SK-N-SH (cell line): ENCODE measurements at regions not wholly inside any gene's neighbourhood (a gene's known extent, or its start where the extent isn't known, plus 50 kb on each side); places are given as distances from the start of the nearest gene placed in this dataset.

Source experiments
- CTCF ChIA-PET: fragments of 300-600, 350-600 bp; formaldehyde crosslinking; extraction: SDS; loops from one replicate; lab custom pipeline; 2021; lab: Yijun Ruan, JAX
- POLR2A ChIA-PET: fragments of 350-600 bp; sonication (Branson Sonifier 250); formaldehyde crosslinking; extraction: SDS; loops from one replicate; lab custom pipeline; 2020; ENCODE audit warnings: antibody characterized with exemption, inconsistent platforms; lab: Yijun Ruan, JAX
- DNase-seq: peaks from one replicate; pipeline ENCODE4 v3.0.0; 2012
- H2AFZ ChIP-seq: fragments of 200-600 bp; sonication (generic); 2 replicates; pipeline ENCODE4 v1.8.1; 2016; ENCODE audit warnings: antibody characterized with exemption, mild to moderate bottlenecking, low read depth
- H3F3A ChIP-seq: fragments of 200-600 bp; sonication (generic); replicated peaks from 2 replicates; pipeline ENCODE3; 2016; ENCODE audit warnings: antibody characterized with exemption, mild to moderate bottlenecking; ENCODE audit not compliant: insufficient read depth
- H3K27ac ChIP-seq, 2 experiments: fragments of 200-500 bp in 1 of 2; fragments of 200-600 bp in 1 of 2; sonication (Bioruptor generic) in 1 of 2; sonication (generic), shearing (Covaris generic) in 1 of 2; 2 replicates each; pipeline versions ENCODE4 v1.5.1 to v1.6.1; 2014 to 2016; ENCODE audit warnings: low read depth in 2 of 2, inconsistent platforms in 1 of 2, low read length in 1 of 2, mild to moderate bottlenecking in 1 of 2, mixed read lengths in 1 of 2
- H3K27me3 ChIP-seq: fragments of 200-600 bp; sonication (generic), shearing (Covaris generic); 2 replicates; pipeline ENCODE4 v1.6.1; 2016; ENCODE audit warnings: mixed run types; ENCODE audit not compliant: insufficient read depth
- H3K36me3 ChIP-seq, 2 experiments: fragments of 200-500 bp in 1 of 2; fragments of 200-600 bp in 1 of 2; sonication (Bioruptor generic) in 1 of 2; sonication (generic) in 1 of 2; replicated peaks in 1 of 2; 2 replicates each; pipeline versions ENCODE3 to v1.5.1; 2014 to 2016; ENCODE audit warnings: low read length in 1 of 2, mild to moderate bottlenecking in 1 of 2; ENCODE audit not compliant: insufficient read depth in 2 of 2, control insufficient read depth in 1 of 2
- H3K4me1 ChIP-seq, 2 experiments: fragments of 200-500 bp in 1 of 2; fragments of 200-600 bp in 1 of 2; sonication (Bioruptor generic) in 1 of 2; sonication (generic), shearing (Covaris generic) in 1 of 2; 2 replicates each; pipeline versions ENCODE4 v1.5.1 to v1.6.1; 2014 to 2016; ENCODE audit warnings: low read depth in 1 of 2, low read length in 1 of 2, mixed run types in 1 of 2; ENCODE audit not compliant: insufficient read depth in 2 of 2, control insufficient read depth in 1 of 2
- H3K4me2 ChIP-seq: fragments of 200-600 bp; sonication (generic), shearing (Covaris generic); 2 replicates; pipeline ENCODE4 v1.6.1; 2017; ENCODE audit warnings: mixed run types
- H3K4me3 ChIP-seq, 2 experiments: fragments of 200-500 bp in 1 of 2; fragments of 200-600 bp in 1 of 2; sonication (Bioruptor generic) in 1 of 2; sonication (generic), shearing (Covaris generic) in 1 of 2; 2 replicates each; pipeline versions ENCODE4 v1.5.1 to v1.8.1; 2014 to 2016; ENCODE audit warnings: low read depth in 2 of 2, inconsistent platforms in 1 of 2, low read length in 1 of 2, mild to moderate bottlenecking in 1 of 2, mixed read lengths in 1 of 2, moderate library complexity in 1 of 2
- H3K79me2 ChIP-seq: fragments of 200-600 bp; sonication (generic); 2 replicates; pipeline ENCODE4 v1.8.1; 2017; ENCODE audit warnings: mild to moderate bottlenecking; ENCODE audit not compliant: insufficient read depth
- H3K9ac ChIP-seq: fragments of 200-600 bp; sonication (generic); 2 replicates; pipeline ENCODE4 v1.6.1; 2017; ENCODE audit warnings: mixed run types
- H3K9me2 ChIP-seq: fragments of 200-600 bp; sonication (generic); 2 replicates; pipeline ENCODE4 v1.6.1; 2017; ENCODE audit warnings: mixed run types
- H3K9me3 ChIP-seq: fragments of 200-600 bp; sonication (generic); 2 replicates; pipeline ENCODE4 v1.6.1; 2017; ENCODE audit warnings: mixed run types, mild to moderate bottlenecking, moderate library complexity
- H4K20me1 ChIP-seq: fragments of 200-600 bp; sonication (generic); 2 replicates; pipeline ENCODE4 v1.6.1; 2017; ENCODE audit warnings: mild to moderate bottlenecking, mixed run types; ENCODE audit not compliant: insufficient read depth
- CHD2 ChIP-seq: fragments of 150-350 bp; IDR thresholded peaks from 2 replicates; pipeline ENCODE4 v1.6.1; 2018; ENCODE audit warnings: low read length; ENCODE audit not compliant: partially characterized antibody
- ELF1 ChIP-seq: IDR thresholded peaks from 2 replicates; pipeline ENCODE4 v1.4.0; 2012
- EP300 ChIP-seq, 2 experiments: IDR thresholded peaks; 2 replicates each; pipeline versions ENCODE4 v1.4.0 to v1.6.1; 2012; ENCODE audit warnings: borderline replicate concordance in 1 of 2, low read depth in 1 of 2, low read length in 1 of 2
- FOXJ3 ChIP-seq: sonication (generic); formaldehyde crosslinking; IDR thresholded peaks from 2 replicates; pipeline ENCODE4 v1.5.1; 2020; ENCODE audit warnings: mild to moderate bottlenecking, missing genetic modification reagents
- MXI1 ChIP-seq: IDR thresholded peaks from 2 replicates; pipeline ENCODE4 v1.6.1; 2012; ENCODE audit warnings: mild to moderate bottlenecking, low read depth, low read length, improper control_type of control experiment
- NFIC ChIP-seq: IDR thresholded peaks from 2 replicates; pipeline ENCODE4 v1.4.0; 2012; ENCODE audit warnings: borderline replicate concordance
- NRF1 ChIP-seq: IDR thresholded peaks from 2 replicates; pipeline ENCODE4 v1.6.1; 2012; ENCODE audit warnings: low read depth, mild to moderate bottlenecking, low read length
- POLR2AphosphoS5 ChIP-seq: IDR thresholded peaks from 2 replicates; pipeline ENCODE4 v1.6.1; 2012; ENCODE audit warnings: low read depth, low read length
- RAD21 ChIP-seq: IDR thresholded peaks from 2 replicates; pipeline ENCODE4 v1.6.1; 2012; ENCODE audit warnings: mild to moderate bottlenecking, low read length
- TAF1 ChIP-seq: IDR thresholded peaks from 2 replicates; pipeline ENCODE4 v1.6.1; 2012; ENCODE audit warnings: low read depth, mild to moderate bottlenecking, low read length, moderate library complexity, borderline replicate concordance
- TCF12 ChIP-seq: IDR thresholded peaks from 2 replicates; pipeline ENCODE4 v1.4.0; 2012
- TEAD4 ChIP-seq: IDR thresholded peaks from 2 replicates; pipeline ENCODE4 v1.4.0; 2012; ENCODE audit warnings: mild to moderate bottlenecking, borderline replicate concordance; ENCODE audit not compliant: insufficient read depth
- YY1 ChIP-seq: IDR thresholded peaks from 2 replicates; pipeline ENCODE4 v1.4.0; 2012; ENCODE audit warnings: low read depth, mild to moderate bottlenecking
- WGBS: methylation state at CpG from one replicate; pipeline ENCODE4 v1.1.6; 2017; ENCODE audit warnings: low lambda C conversion rate; 5-methylcytosine and 5-hydroxymethylcytosine counted together
- TF ChIP-seq, protein P1 (sequence below): IDR thresholded peaks from 2 replicates; pipeline ENCODE4 v1.4.0; 2012; ENCODE audit warnings: low read depth
- TF ChIP-seq, protein P2 (sequence below): IDR thresholded peaks from 2 replicates; pipeline ENCODE4 v1.6.1; 2012; ENCODE audit warnings: mild to moderate bottlenecking, low read depth, low read length, moderate library complexity
- TF ChIP-seq, protein P3 (sequence below): IDR thresholded peaks from 2 replicates; pipeline ENCODE4; 2012
- TF ChIP-seq, protein P4 (sequence below): fragments of 150-350 bp; IDR thresholded peaks from 2 replicates; pipeline ENCODE4 v1.6.1; 2017; ENCODE audit warnings: antibody characterized with exemption, low read length, low read depth, borderline replicate concordance

DNA sequence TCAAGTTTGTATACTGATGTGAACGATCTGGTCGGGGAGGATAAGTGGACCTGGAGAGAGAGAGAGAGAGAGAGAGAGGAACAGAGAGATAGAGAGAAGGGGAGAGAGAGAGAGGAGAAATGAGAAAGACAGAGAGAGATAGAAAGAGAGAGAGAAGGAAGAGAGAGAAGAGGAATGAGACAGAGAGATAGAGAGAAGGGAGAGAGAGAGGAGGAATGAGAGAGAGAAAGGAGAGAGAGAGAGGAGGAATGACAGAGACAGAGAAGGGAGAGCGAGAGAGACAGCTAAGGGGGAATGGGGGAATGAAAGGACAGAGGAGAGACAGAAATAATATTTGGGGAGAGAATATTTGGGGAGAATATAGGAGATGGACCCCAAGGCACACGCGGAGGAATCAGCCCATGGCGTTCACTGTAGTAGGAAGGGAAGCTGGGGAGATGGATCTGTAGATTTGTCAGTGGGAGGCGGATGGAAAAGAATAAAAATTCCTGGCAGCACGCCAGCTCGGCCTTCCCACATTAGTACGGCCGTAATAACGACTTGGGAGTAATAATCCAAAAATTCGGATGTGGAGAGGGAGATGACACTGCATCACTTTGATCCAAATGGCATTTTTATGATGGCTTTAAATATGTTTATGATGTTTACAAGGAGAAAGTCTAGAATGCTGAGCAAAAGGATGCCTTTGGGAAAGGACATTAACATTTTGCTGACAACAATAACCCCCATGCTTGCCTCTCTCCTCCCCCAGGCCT is 159.8 kb upstream of the KCNJ6 start:
- Histone ChIP-seq H3F3A (no peaks in the 10 kb centered on the region), H3K4me3 (no peak overlapping the region), H3K27ac (no peak overlapping the region), H3K9ac (no peak overlapping the region), H2AFZ (no peak overlapping the region), H3K9me2 (no peaks in the 10 kb centered on the region), H3K79me2 (no peaks in the 10 kb centered on the region), H3K4me1 (no peaks in the 10 kb centered on the region), H3K9me3 (no peaks in the 10 kb centered on the region), H4K20me1 (no peaks in the 10 kb centered on the region), H3K36me3 (no peaks in the 10 kb centered on the region), H3K27me3 (no peaks in the 10 kb centered on the region), H3K4me2 (no peak overlapping the region)
- 31% methylated on average over 13 of the region's 13 CpGs for WGBS
- ChIA-PET POLR2A (no interaction called here), CTCF (no interaction called here)
- DNase-seq, result no peak
- no peak for TF ChIP-seq TEAD4
- TF ChIP-seq YY1, result no peak
- TF ChIP-seq, protein P1, sequence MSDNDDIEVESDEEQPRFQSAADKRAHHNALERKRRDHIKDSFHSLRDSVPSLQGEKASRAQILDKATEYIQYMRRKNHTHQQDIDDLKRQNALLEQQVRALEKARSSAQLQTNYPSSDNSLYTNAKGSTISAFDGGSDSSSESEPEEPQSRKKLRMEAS, result no peak
- no peak for TF ChIP-seq MXI1
- TF ChIP-seq NRF1, result no peak
- no peak for TF ChIP-seq EP300 (IDR thresholded peaks at IDR 0.05; ENCODE audit: borderline replicate concordance in 1 of 2, low read depth in 1 of 2, low read length in 1 of 2)
- TF ChIP-seq, protein P2, sequence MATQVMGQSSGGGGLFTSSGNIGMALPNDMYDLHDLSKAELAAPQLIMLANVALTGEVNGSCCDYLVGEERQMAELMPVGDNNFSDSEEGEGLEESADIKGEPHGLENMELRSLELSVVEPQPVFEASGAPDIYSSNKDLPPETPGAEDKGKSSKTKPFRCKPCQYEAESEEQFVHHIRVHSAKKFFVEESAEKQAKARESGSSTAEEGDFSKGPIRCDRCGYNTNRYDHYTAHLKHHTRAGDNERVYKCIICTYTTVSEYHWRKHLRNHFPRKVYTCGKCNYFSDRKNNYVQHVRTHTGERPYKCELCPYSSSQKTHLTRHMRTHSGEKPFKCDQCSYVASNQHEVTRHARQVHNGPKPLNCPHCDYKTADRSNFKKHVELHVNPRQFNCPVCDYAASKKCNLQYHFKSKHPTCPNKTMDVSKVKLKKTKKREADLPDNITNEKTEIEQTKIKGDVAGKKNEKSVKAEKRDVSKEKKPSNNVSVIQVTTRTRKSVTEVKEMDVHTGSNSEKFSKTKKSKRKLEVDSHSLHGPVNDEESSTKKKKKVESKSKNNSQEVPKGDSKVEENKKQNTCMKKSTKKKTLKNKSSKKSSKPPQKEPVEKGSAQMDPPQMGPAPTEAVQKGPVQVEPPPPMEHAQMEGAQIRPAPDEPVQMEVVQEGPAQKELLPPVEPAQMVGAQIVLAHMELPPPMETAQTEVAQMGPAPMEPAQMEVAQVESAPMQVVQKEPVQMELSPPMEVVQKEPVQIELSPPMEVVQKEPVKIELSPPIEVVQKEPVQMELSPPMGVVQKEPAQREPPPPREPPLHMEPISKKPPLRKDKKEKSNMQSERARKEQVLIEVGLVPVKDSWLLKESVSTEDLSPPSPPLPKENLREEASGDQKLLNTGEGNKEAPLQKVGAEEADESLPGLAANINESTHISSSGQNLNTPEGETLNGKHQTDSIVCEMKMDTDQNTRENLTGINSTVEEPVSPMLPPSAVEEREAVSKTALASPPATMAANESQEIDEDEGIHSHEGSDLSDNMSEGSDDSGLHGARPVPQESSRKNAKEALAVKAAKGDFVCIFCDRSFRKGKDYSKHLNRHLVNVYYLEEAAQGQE, result no peak
- no peak for TF ChIP-seq POLR2AphosphoS5
- TF ChIP-seq, protein P3, sequence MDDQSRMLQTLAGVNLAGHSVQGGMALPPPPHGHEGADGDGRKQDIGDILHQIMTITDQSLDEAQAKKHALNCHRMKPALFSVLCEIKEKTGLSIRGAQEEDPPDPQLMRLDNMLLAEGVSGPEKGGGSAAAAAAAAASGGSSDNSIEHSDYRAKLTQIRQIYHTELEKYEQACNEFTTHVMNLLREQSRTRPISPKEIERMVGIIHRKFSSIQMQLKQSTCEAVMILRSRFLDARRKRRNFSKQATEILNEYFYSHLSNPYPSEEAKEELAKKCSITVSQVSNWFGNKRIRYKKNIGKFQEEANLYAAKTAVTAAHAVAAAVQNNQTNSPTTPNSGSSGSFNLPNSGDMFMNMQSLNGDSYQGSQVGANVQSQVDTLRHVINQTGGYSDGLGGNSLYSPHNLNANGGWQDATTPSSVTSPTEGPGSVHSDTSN, result no peak
- TF ChIP-seq, protein P4, sequence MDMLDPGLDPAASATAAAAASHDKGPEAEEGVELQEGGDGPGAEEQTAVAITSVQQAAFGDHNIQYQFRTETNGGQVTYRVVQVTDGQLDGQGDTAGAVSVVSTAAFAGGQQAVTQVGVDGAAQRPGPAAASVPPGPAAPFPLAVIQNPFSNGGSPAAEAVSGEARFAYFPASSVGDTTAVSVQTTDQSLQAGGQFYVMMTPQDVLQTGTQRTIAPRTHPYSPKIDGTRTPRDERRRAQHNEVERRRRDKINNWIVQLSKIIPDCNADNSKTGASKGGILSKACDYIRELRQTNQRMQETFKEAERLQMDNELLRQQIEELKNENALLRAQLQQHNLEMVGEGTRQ, result no peak
- no peak for TF ChIP-seq TCF12
- TF ChIP-seq FOXJ3, result no peak
- no peak for TF ChIP-seq TAF1
- no peak for TF ChIP-seq ELF1
- TF ChIP-seq CHD2, result no peak
- TF ChIP-seq RAD21, result no peak
- TF ChIP-seq NFIC, result no peak
